ENCODE measurements at regions not wholly inside any gene's neighbourhood (a gene's known extent, or its start where the extent isn't known, plus 50 kb on each side); places are given as distances from the start of the nearest gene placed in this dataset.

DNA sequence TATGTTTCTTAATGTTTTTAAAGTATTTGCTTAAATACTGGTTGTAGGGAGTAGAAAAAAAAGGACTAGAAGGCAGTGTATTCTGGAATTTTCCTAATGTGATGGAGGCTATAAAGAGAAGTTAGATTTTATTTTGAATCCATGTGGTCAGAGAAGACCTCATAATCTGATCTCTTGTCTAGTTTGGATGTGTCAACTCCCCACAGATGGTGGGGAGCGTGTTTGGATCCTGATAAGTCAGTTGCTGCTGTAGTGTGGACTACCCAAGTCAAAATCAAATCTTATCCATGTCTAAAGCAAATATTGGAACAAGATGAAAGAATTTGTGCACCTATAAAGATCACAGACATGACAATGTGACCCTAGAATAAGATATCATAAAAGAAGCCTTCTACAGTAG, 918.0 kb downstream of the LTN1 start:
- POLR2A ChIA-PET: no interaction called here
- in situ Hi-C loops (cut with MboI): no loop called here
- CTCF ChIA-PET (ENCODE audit: low intra/inter-chr PET ratio): no interaction called here
- Histone ChIP-seq H3K4me2 (ENCODE audit: insufficient read depth, low read length) (no peak overlapping the region), H3K4me1 (replicated peaks in 1 of 2; ENCODE audit: control insufficient read depth in 2 of 2, insufficient read depth in 2 of 2, low read length in 2 of 2) (no peaks in the 10 kb centered on the region), H3K4me3 (no peak overlapping the region), H3K9me1 (ENCODE audit: control insufficient read depth, insufficient read depth, low read length) (no peaks in the 10 kb centered on the region), H3K9ac (ENCODE audit: insufficient read depth in 1 of 2, low read depth in 2 of 2, low read length in 2 of 2) (no peak overlapping the region), H3K27me3 (ENCODE audit: control insufficient read depth in 2 of 2, insufficient read depth in 2 of 2, low read length in 2 of 2) (no peaks in the 10 kb centered on the region), H3K79me2 (ENCODE audit: control insufficient read depth, insufficient read depth, low read length) (no peaks in the 10 kb centered on the region), H3K27ac (ENCODE audit: extremely low read depth, low read depth, low read length) (no peak overlapping the region), H3K36me3 (ENCODE audit: control insufficient read depth, insufficient read depth, low read length) (no peaks in the 10 kb centered on the region), H4K20me1 (replicated peaks; ENCODE audit: control insufficient read depth, insufficient read depth, low read length) (no peaks in the 10 kb centered on the region), H2AFZ (ENCODE audit: low read depth, low read length) (no peak overlapping the region), H3K9me3 (replicated peaks; ENCODE audit: control insufficient read depth, insufficient read depth, low read depth, low read length) (no peaks in the 10 kb centered on the region; the same call in 1 of the 2 replicates)
- ATAC-seq: no peak
- peak in 1 of 4 experiments; percentile 0 for DNase-seq (ENCODE audit: extremely low read depth in 1 of 4, low spot score in 3 of 4)
- FAIRE-seq: no peak
- no TSS peak for BruUV-seq (replicated peaks)
- intact Hi-C loops (cut with micrococcal nuclease): no loop called here
- TF ChIP-seq GABPA (tag; conservative IDR thresholded peaks at IDR 0.05; ENCODE audit: low read depth) (no peak), KDM4B (IDR thresholded peaks at IDR 0.05; ENCODE audit: borderline replicate concordance in 2 of 2, low read depth in 1 of 2) (no peak), ZNF766 (CRISPR knock-in tag; conservative IDR thresholded peaks at IDR 0.05) (no peak), POU5F1 (IDR thresholded peaks at IDR 0.05; ENCODE audit: borderline replicate concordance, low read depth, low read length, partially characterized antibody) (no peak), FOXK2 (conservative IDR thresholded peaks at IDR 0.05 in 1 of 2, IDR thresholded peaks at IDR 0.05 in 1 of 2; ENCODE audit: low read depth in 2 of 2) (no peak), SRSF9 (IDR thresholded peaks at IDR 0.05; ENCODE audit: borderline replicate concordance, low read depth, low read length) (no peak)
- WGBS (ENCODE audit: insufficient coverage, low coverage, missing lambda C conversion rate): 0% methylated on average over 1 of the region's 1 CpG

- Histone ChIP-seq H3K9me3 (replicated peaks; ENCODE audit: control insufficient read depth, insufficient read depth, low read depth, low read length) (no peaks in the 10 kb centered on the region; the same call in 1 of the 2 replicates), H3K27me3 (ENCODE audit: control insufficient read depth in 2 of 2, insufficient read depth in 2 of 2, low read length in 2 of 2) (no peaks in the 10 kb centered on the region), H3K4me3 (no peak overlapping the region), H3K27ac (ENCODE audit: extremely low read depth, low read depth, low read length) (no peak overlapping the region), H3K9me1 (ENCODE audit: control insufficient read depth, insufficient read depth, low read length) (no peaks in the 10 kb centered on the region), H3K4me2 (ENCODE audit: insufficient read depth, low read length) (no peak overlapping the region), H3K4me1 (replicated peaks in 1 of 2; ENCODE audit: control insufficient read depth in 2 of 2, insufficient read depth in 2 of 2, low read length in 2 of 2) (no peaks in the 10 kb centered on the region), H3K9ac (ENCODE audit: insufficient read depth in 1 of 2, low read depth in 2 of 2, low read length in 2 of 2) (no peak overlapping the region), H4K20me1 (replicated peaks; ENCODE audit: control insufficient read depth, insufficient read depth, low read length) (no peaks in the 10 kb centered on the region), H2AFZ (ENCODE audit: low read depth, low read length) (no peak overlapping the region), H3K36me3 (ENCODE audit: control insufficient read depth, insufficient read depth, low read length) (no peaks in the 10 kb centered on the region), H3K79me2 (ENCODE audit: control insufficient read depth, insufficient read depth, low read length) (no peaks in the 10 kb centered on the region)
- in situ Hi-C loops (cut with MboI) (no loop called here), intact Hi-C loops (cut with micrococcal nuclease) (no loop called here)
- TF ChIP-seq SMC3 (conservative IDR thresholded peaks at IDR 0.05; ENCODE audit: insufficient read depth, low read depth, low read length) (no peak), ARHGAP35 (IDR thresholded peaks at IDR 0.05; ENCODE audit: partially characterized antibody) (no peak), ZNF277 (CRISPR knock-in tag; IDR thresholded peaks at IDR 0.05; ENCODE audit: borderline replicate concordance) (no peak), ZNF79 (CRISPR knock-in tag; IDR thresholded peaks at IDR 0.05; ENCODE audit: low read depth) (no peak)
- FAIRE-seq: no peak
- CTCF ChIA-PET (ENCODE audit: low intra/inter-chr PET ratio): no interaction called here
- no TSS peak for BruUV-seq (replicated peaks)
- DNase-seq (ENCODE audit: extremely low read depth in 1 of 4, low spot score in 3 of 4): peak in 1 of 4 experiments; percentile 1
- POLR2A ChIA-PET: no interaction called here
- no peak for ATAC-seq
- WGBS (ENCODE audit: insufficient coverage, low coverage, missing lambda C conversion rate): 2% methylated on average over 5 of the region's 5 CpGs
Observed at GRCh38 chr21:28072601-28073000, 920.1 kb downstream of the LTN1 start.
